ENCODE measurements at regions not wholly inside any gene's neighbourhood (a gene's known extent, or its start where the extent isn't known, plus 50 kb on each side); places are given as distances from the start of the nearest gene placed in this dataset.

- POLR2A ChIA-PET: no interaction called here
- Mint-ChIP-seq H3K4me3 (no peak overlapping the region), H3K4me1 (no peaks in the 10 kb centered on the region), H3K9me3 (no peaks in the 10 kb centered on the region), H3K27ac (no peak overlapping the region), H3K27me3 (peaks cover 10 to 61% (median 19%) of the 10 kb centered on the region in 5 donors), H3K36me3 (no peaks in the 10 kb centered on the region)
- DNase-seq (no peak), ATAC-seq (no peak)
These were observed 172.5 kb downstream of the ABHD5 start for GRCh38 chr3:43862992-43863805.

GRCh38 chr3:43863966-43864933 lies 173.5 kb downstream of the ABHD5 start:
- H3K4me1 Mint-ChIP-seq: no peaks in the 10 kb centered on the region

GRCh38 chr3:43865351-43865750 lies 174.6 kb downstream of the ABHD5 start:
- Mint-ChIP-seq H3K27ac (no peak overlapping the region), H3K9me3 (no peaks in the 10 kb centered on the region), H3K27me3 (peaks cover 10 to 61% (median 20%) of the 10 kb centered on the region in 5 donors), H3K36me3 (no peaks in the 10 kb centered on the region), H3K4me3 (no peak overlapping the region), H3K4me1 (no peaks in the 10 kb centered on the region)
- POLR2A ChIA-PET: no interaction called here
- DNase-seq: no peak
- no peak for ATAC-seq

More at GRCh38 chr3:43863966-43864933, 173.5 kb downstream of the ABHD5 start:
- POLR2A ChIA-PET: no interaction called here
- Mint-ChIP-seq H3K4me3 (no peak overlapping the region), H3K27me3 (peaks cover 8 to 61% (median 16%) of the 10 kb centered on the region in 5 donors), H3K9me3 (no peaks in the 10 kb centered on the region), H3K27ac (no peak overlapping the region), H3K36me3 (no peaks in the 10 kb centered on the region)
- no peak for DNase-seq
- ATAC-seq: no peak

- no peaks in the 10 kb centered on the region for H3K36me3 Mint-ChIP-seq
- ATAC-seq: no peak
- POLR2A ChIA-PET: interaction anchor here (0.5 kb wide), 1 partner anchor 1722 kb away, joined by 4 read pairs; no protein-coding TSS in a partner anchor
- H3K4me3 Mint-ChIP-seq: no peak overlapping the region
- H3K27ac Mint-ChIP-seq: no peak overlapping the region
- DNase-seq: no peak
- peaks cover 7 to 60% (median 19%) of the 10 kb centered on the region in 5 donors for H3K27me3 Mint-ChIP-seq
- H3K9me3 Mint-ChIP-seq: no peaks in the 10 kb centered on the region
- no peaks in the 10 kb centered on the region for H3K4me1 Mint-ChIP-seq
These were observed 175.3 kb downstream of the ABHD5 start for GRCh38 chr3:43865887-43866528.

GRCh38 chr3:43866529-43867353 lies 176.0 kb downstream of the ABHD5 start:
- POLR2A ChIA-PET: interaction anchor here (0.5 kb wide), 1 partner anchor 1723 kb away, joined by 4 read pairs; no protein-coding TSS in a partner anchor
- no peaks in the 10 kb centered on the region for H3K4me1 Mint-ChIP-seq

GRCh38 chr3:43867436-43868072 lies 176.8 kb downstream of the ABHD5 start:
- no peaks in the 10 kb centered on the region for H3K36me3 Mint-ChIP-seq
- no peak overlapping the region for H3K27ac Mint-ChIP-seq
- peaks cover 5 to 60% (median 19%) of the 10 kb centered on the region in 5 donors for H3K27me3 Mint-ChIP-seq
- no peaks in the 10 kb centered on the region for H3K9me3 Mint-ChIP-seq
- H3K4me1 Mint-ChIP-seq: no peaks in the 10 kb centered on the region
- DNase-seq: no peak
- no peak overlapping the region for H3K4me3 Mint-ChIP-seq
- ATAC-seq: no peak
- POLR2A ChIA-PET: no interaction called here

More at GRCh38 chr3:43866529-43867353, 176.0 kb downstream of the ABHD5 start:
- ATAC-seq (no peak), DNase-seq (no peak)
- H3K9me3 Mint-ChIP-seq: no peaks in the 10 kb centered on the region
- H3K4me3 Mint-ChIP-seq: no peak overlapping the region
- no peaks in the 10 kb centered on the region for H3K36me3 Mint-ChIP-seq
- peaks cover 5 to 60% (median 18%) of the 10 kb centered on the region in 5 donors for H3K27me3 Mint-ChIP-seq
- no peak overlapping the region for H3K27ac Mint-ChIP-seq

- no peak for DNase-seq
- Mint-ChIP-seq H3K9me3 (no peaks in the 10 kb centered on the region), H3K36me3 (no peaks in the 10 kb centered on the region), H3K27me3 (peaks cover 12 to 74% (median 22%) of the 10 kb centered on the region in 5 donors), H3K4me3 (no peak overlapping the region), H3K4me1 (no peaks in the 10 kb centered on the region), H3K27ac (no peak overlapping the region)
- POLR2A ChIA-PET: no interaction called here
- ATAC-seq: no peak
These were observed 178.8 kb downstream of the ABHD5 start for GRCh38 chr3:43869491-43869890.

- Mint-ChIP-seq H3K4me1 (no peaks in the 10 kb centered on the region), H3K27ac (no peak overlapping the region)
- POLR2A ChIA-PET: no interaction called here
These were observed 179.4 kb downstream of the ABHD5 start for GRCh38 chr3:43870120-43870519.

GRCh38 chr3:43870844-43871626 lies 180.3 kb downstream of the ABHD5 start:
- peaks cover 12 to 65% (median 20%) of the 10 kb centered on the region in 5 donors for H3K27me3 Mint-ChIP-seq
- no peak overlapping the region for H3K27ac Mint-ChIP-seq
- ATAC-seq (no peak), DNase-seq (no peak)
- POLR2A ChIA-PET: no interaction called here
- H3K4me3 Mint-ChIP-seq: no peak overlapping the region
- no peaks in the 10 kb centered on the region for H3K36me3 Mint-ChIP-seq
- no peaks in the 10 kb centered on the region for H3K9me3 Mint-ChIP-seq
- H3K4me1 Mint-ChIP-seq: no peaks in the 10 kb centered on the region

More at GRCh38 chr3:43870120-43870519, 179.4 kb downstream of the ABHD5 start:
- H3K9me3 Mint-ChIP-seq: no peaks in the 10 kb centered on the region
- H3K36me3 Mint-ChIP-seq: no peaks in the 10 kb centered on the region
- no peak overlapping the region for H3K4me3 Mint-ChIP-seq
- DNase-seq (no peak), ATAC-seq (no peak)
- H3K27me3 Mint-ChIP-seq: peaks cover 12 to 67% (median 20%) of the 10 kb centered on the region in 5 donors

- no peak for DNase-seq
- H3K27ac Mint-ChIP-seq: no peak overlapping the region
- peaks cover 12 to 65% (median 20%) of the 10 kb centered on the region in 5 donors for H3K27me3 Mint-ChIP-seq
- POLR2A ChIA-PET: no interaction called here
- H3K4me3 Mint-ChIP-seq: no peak overlapping the region
- no peak for ATAC-seq
- H3K4me1 Mint-ChIP-seq: no peaks in the 10 kb centered on the region
- H3K36me3 Mint-ChIP-seq: no peaks in the 10 kb centered on the region
- no peaks in the 10 kb centered on the region for H3K9me3 Mint-ChIP-seq
These were observed 181.0 kb downstream of the ABHD5 start for GRCh38 chr3:43871627-43872245.

- H3K27me3 Mint-ChIP-seq: peaks cover 12 to 68% (median 23%) of the 10 kb centered on the region in 5 donors
- ATAC-seq: no peak
- no peaks in the 10 kb centered on the region for H3K4me1 Mint-ChIP-seq
- DNase-seq: no peak
- H3K9me3 Mint-ChIP-seq: no peaks in the 10 kb centered on the region
- POLR2A ChIA-PET: no interaction called here
- no peak overlapping the region for H3K27ac Mint-ChIP-seq
- no peaks in the 10 kb centered on the region for H3K36me3 Mint-ChIP-seq
- H3K4me3 Mint-ChIP-seq: no peak overlapping the region
These were observed 181.6 kb downstream of the ABHD5 start for GRCh38 chr3:43872301-43872700.
